Activated naive CD4-positive, alpha-beta T cell treated with anti-CD3 and anti-CD28 coated beads, Interleukin-2, amount 10 ng/mL, durations not matched to agents 7 days and 5 days (primary cell): ENCODE measurements at regions not wholly inside any gene's neighbourhood (a gene's known extent, or its start where the extent isn't known, plus 50 kb on each side); places are given as distances from the start of the nearest gene placed in this dataset.
A peak's percentile ranks its signal among the peaks of the same experiment; 100 is the strongest.
"Not testable (repeated sequence)": the region's sequence is repeated elsewhere in the genome, so short reads cannot be mapped to it uniquely, and the experiment has no call there.

Experiments
- CTCF ChIA-PET: fragments of 350-600 bp; sonication (Branson Sonifier 250); formaldehyde crosslinking; loops from one replicate; lab custom pipeline; 2021; ENCODE audit warnings: antibody characterized with exemption; lab: Charles Lee
- DNase-seq: peaks from one replicate; pipeline ENCODE4 v3.0.0-alpha.2; 2020
- H3K27ac Mint-ChIP-seq: one replicate; pipeline ENCODE4 v1.8.0; 2021; ENCODE audit warnings: mild to moderate bottlenecking, moderate library complexity, mixed read lengths
- H3K27me3 Mint-ChIP-seq: one replicate; pipeline ENCODE4 v1.8.0; 2021; ENCODE audit warnings: mild to moderate bottlenecking, mixed read lengths
- H3K36me3 Mint-ChIP-seq: one replicate; pipeline ENCODE4 v1.8.0; 2021; ENCODE audit warnings: mixed read lengths
- H3K4me1 Mint-ChIP-seq: one replicate; pipeline ENCODE4 v1.8.0; 2021; ENCODE audit warnings: mixed read lengths
- H3K4me3 Mint-ChIP-seq: one replicate; pipeline ENCODE4 v1.8.0; 2021; ENCODE audit warnings: mild to moderate bottlenecking, moderate library complexity, mixed read lengths
- H3K9me3 Mint-ChIP-seq: one replicate; pipeline ENCODE4 v1.8.0; 2021; ENCODE audit warnings: mixed read lengths

GRCh38 chr10:55704950-55705349 is 656.1 kb downstream of the ZWINT start:
- Mint-ChIP-seq H3K27ac (no peak overlapping the region), H3K36me3 (no peaks in the 10 kb centered on the region), H3K4me1 (no peaks in the 10 kb centered on the region), H3K27me3 (no peaks in the 10 kb centered on the region), H3K4me3 (no peak overlapping the region), H3K9me3 (peaks cover 5% of the 10 kb centered on the region)
- CTCF ChIA-PET, result no interaction called here
- DNase-seq, result no peak

GRCh38 chr10:55668326-55668922 is 692.6 kb downstream of the ZWINT start:
- Mint-ChIP-seq H3K27ac (no peak overlapping the region), H3K4me1 (no peaks in the 10 kb centered on the region), H3K36me3 (no peaks in the 10 kb centered on the region), H3K4me3 (no peak overlapping the region), H3K27me3 (no peaks in the 10 kb centered on the region), H3K9me3 (peaks cover 11% of the 10 kb centered on the region)
- CTCF ChIA-PET, result no interaction called here
- no peak for DNase-seq

- H3K9me3 Mint-ChIP-seq, result peaks cover 2% of the 10 kb centered on the region
- CTCF ChIA-PET, result no interaction called here
Observed at GRCh38 chr10:55653531-55653930, 707.5 kb downstream of the ZWINT start.

GRCh38 chr10:55641601-55642000 is 719.5 kb downstream of the ZWINT start:
- no peaks in the 10 kb centered on the region for H3K27me3 Mint-ChIP-seq
- no peak for DNase-seq
- CTCF ChIA-PET, result no interaction called here
- no peaks in the 10 kb centered on the region for H3K36me3 Mint-ChIP-seq
- H3K9me3 Mint-ChIP-seq, result peaks cover 1% of the 10 kb centered on the region
- no peaks in the 10 kb centered on the region for H3K4me1 Mint-ChIP-seq
- H3K27ac Mint-ChIP-seq, result no peak overlapping the region
- no peak overlapping the region for H3K4me3 Mint-ChIP-seq

More at GRCh38 chr10:55653531-55653930, 707.5 kb downstream of the ZWINT start:
- Mint-ChIP-seq H3K36me3 (no peaks in the 10 kb centered on the region), H3K27ac (no peak overlapping the region), H3K27me3 (no peaks in the 10 kb centered on the region), H3K4me3 (no peak overlapping the region), H3K4me1 (no peaks in the 10 kb centered on the region)
- DNase-seq, result no peak

GRCh38 chr10:55631071-55631654 is 729.9 kb downstream of the ZWINT start:
- no peak overlapping the region for H3K27ac Mint-ChIP-seq
- peaks cover 9% of the 10 kb centered on the region for H3K4me1 Mint-ChIP-seq
- peaks cover 21% of the 10 kb centered on the region for H3K27me3 Mint-ChIP-seq
- H3K4me3 Mint-ChIP-seq, result peak overlapping the region; percentile 43
- no peaks in the 10 kb centered on the region for H3K36me3 Mint-ChIP-seq
- peak; percentile 24 for DNase-seq
- no peaks in the 10 kb centered on the region for H3K9me3 Mint-ChIP-seq
- CTCF ChIA-PET, result no interaction called here

- CTCF ChIA-PET, result no interaction called here
- Mint-ChIP-seq H3K4me3 (no peak overlapping the region), H3K4me1 (peaks cover 9% of the 10 kb centered on the region), H3K36me3 (no peaks in the 10 kb centered on the region), H3K27me3 (peaks cover 21% of the 10 kb centered on the region), H3K9me3 (no peaks in the 10 kb centered on the region), H3K27ac (no peak overlapping the region)
- no peak for DNase-seq
Observed at GRCh38 chr10:55630491-55631056, 730.5 kb downstream of the ZWINT start.

- Mint-ChIP-seq H3K27me3 (peaks cover 21% of the 10 kb centered on the region), H3K36me3 (no peaks in the 10 kb centered on the region), H3K9me3 (no peaks in the 10 kb centered on the region), H3K27ac (no peak overlapping the region), H3K4me1 (peaks cover 9% of the 10 kb centered on the region), H3K4me3 (no peak overlapping the region)
- DNase-seq, result no peak
- CTCF ChIA-PET, result no interaction called here
Observed at GRCh38 chr10:55629793-55630490, 731.1 kb downstream of the ZWINT start.

GRCh38 chr10:55628260-55628701 is 732.8 kb downstream of the ZWINT start:
- peaks cover 21% of the 10 kb centered on the region for H3K27me3 Mint-ChIP-seq
- CTCF ChIA-PET, result no interaction called here
- H3K4me1 Mint-ChIP-seq, result peaks cover 9% of the 10 kb centered on the region

GRCh38 chr10:55627501-55628051 is 733.5 kb downstream of the ZWINT start:
- CTCF ChIA-PET, result no interaction called here
- no peak for DNase-seq
- peaks cover 9% of the 10 kb centered on the region for H3K4me1 Mint-ChIP-seq
- H3K9me3 Mint-ChIP-seq, result no peaks in the 10 kb centered on the region
- H3K27ac Mint-ChIP-seq, result no peak overlapping the region
- no peak overlapping the region for H3K4me3 Mint-ChIP-seq
- H3K36me3 Mint-ChIP-seq, result no peaks in the 10 kb centered on the region
- peaks cover 21% of the 10 kb centered on the region for H3K27me3 Mint-ChIP-seq

More at GRCh38 chr10:55628260-55628701, 732.8 kb downstream of the ZWINT start:
- no peak overlapping the region for H3K4me3 Mint-ChIP-seq
- no peaks in the 10 kb centered on the region for H3K9me3 Mint-ChIP-seq
- H3K36me3 Mint-ChIP-seq, result no peaks in the 10 kb centered on the region
- DNase-seq, result no peak
- no peak overlapping the region for H3K27ac Mint-ChIP-seq

GRCh38 chr10:55601690-55602478 is 759.2 kb downstream of the ZWINT start:
- H3K9me3 Mint-ChIP-seq, H3K27me3 Mint-ChIP-seq, H3K4me3 Mint-ChIP-seq, H3K36me3 Mint-ChIP-seq, H3K27ac Mint-ChIP-seq, H3K4me1 Mint-ChIP-seq, CTCF ChIA-PET, DNase-seq: not testable (repeated sequence)

GRCh38 chr10:55551603-55552002 is 750.6 kb upstream of the PCDH15 start:
- CTCF ChIA-PET, result no interaction called here
- Mint-ChIP-seq H3K27me3 (no peaks in the 10 kb centered on the region), H3K4me1 (no peaks in the 10 kb centered on the region), H3K9me3 (peaks cover 5% of the 10 kb centered on the region), H3K4me3 (no peak overlapping the region), H3K36me3 (no peaks in the 10 kb centered on the region), H3K27ac (no peak overlapping the region)
- DNase-seq, result no peak

- no peak overlapping the region for H3K27ac Mint-ChIP-seq
- peaks cover 5% of the 10 kb centered on the region for H3K9me3 Mint-ChIP-seq
- DNase-seq, result no peak
- H3K4me1 Mint-ChIP-seq, result no peaks in the 10 kb centered on the region
- no peak overlapping the region for H3K4me3 Mint-ChIP-seq
- H3K27me3 Mint-ChIP-seq, result no peaks in the 10 kb centered on the region
- H3K36me3 Mint-ChIP-seq, result no peaks in the 10 kb centered on the region
- CTCF ChIA-PET, result no interaction called here
Observed at GRCh38 chr10:55550236-55550635, 749.2 kb upstream of the PCDH15 start.

- H3K27ac Mint-ChIP-seq, H3K36me3 Mint-ChIP-seq, DNase-seq, H3K4me1 Mint-ChIP-seq, CTCF ChIA-PET, H3K4me3 Mint-ChIP-seq, H3K27me3 Mint-ChIP-seq: not testable (repeated sequence)
- H3K9me3 Mint-ChIP-seq, result peaks cover 11% of the 10 kb centered on the region
Observed at GRCh38 chr10:55537497-55537896, 736.5 kb upstream of the PCDH15 start.

- H3K9me3 Mint-ChIP-seq, result peaks cover 3% of the 10 kb centered on the region
- CTCF ChIA-PET, result no interaction called here
- DNase-seq, result no peak
Observed at GRCh38 chr10:55519264-55519663, 718.2 kb upstream of the PCDH15 start.

More at GRCh38 chr10:55519264-55519663, 718.2 kb upstream of the PCDH15 start:
- Mint-ChIP-seq H3K36me3 (no peaks in the 10 kb centered on the region), H3K4me3 (no peak overlapping the region), H3K27me3 (no peaks in the 10 kb centered on the region), H3K4me1 (no peaks in the 10 kb centered on the region), H3K27ac (no peak overlapping the region)
